Keratinocyte (primary cell): ENCODE measurements at regions not wholly inside any gene's neighbourhood (a gene's known extent, or its start where the extent isn't known, plus 50 kb on each side); places are given as distances from the start of the nearest gene placed in this dataset.

Experiments
- DNase-seq: peaks from one replicate; pipeline ENCODE4 v3.0.0-alpha.2; 2011; ENCODE audit warnings: low read depth, missing footprints, low spot score
- FAIRE-seq: peaks from 2 replicates; lab custom pipeline; 2011; peaks lifted over from hg19 to GRCh38; lab: Jason Lieb, UNC
- H2AFZ ChIP-seq: 2 replicates; pipeline ENCODE4 v1.6.0; 2012; ENCODE audit warnings: low read length, control low read depth, inconsistent platforms; ENCODE audit not compliant: control insufficient read depth
- H3K27ac ChIP-seq: 2 replicates; pipeline ENCODE4 v1.5.1; 2011; ENCODE audit warnings: low read length; ENCODE audit not compliant: control insufficient read depth, insufficient read depth
- H3K27me3 ChIP-seq: 3 replicates; pipeline ENCODE4 v1.6.0; 2011; ENCODE audit warnings: low read length; ENCODE audit not compliant: control insufficient read depth, insufficient read depth; ENCODE audit errors: extremely low read depth
- H3K36me3 ChIP-seq, 2 experiments: 2 replicates in 1 of 2; 3 replicates in 1 of 2; pipeline ENCODE4 v1.5.1; 2011; ENCODE audit warnings: low read length in 2 of 2, mild to moderate bottlenecking in 1 of 2; ENCODE audit not compliant: control insufficient read depth in 2 of 2, insufficient read depth in 2 of 2; ENCODE audit errors: extremely low read depth in 1 of 2
- H3K4me1 ChIP-seq: 3 replicates; pipeline ENCODE4 v1.5.1; 2011; ENCODE audit warnings: low read length; ENCODE audit not compliant: control insufficient read depth, insufficient read depth; ENCODE audit errors: extremely low read depth
- H3K4me2 ChIP-seq: 3 replicates; pipeline ENCODE4 v1.6.0; 2011; ENCODE audit warnings: low read depth, low read length; ENCODE audit not compliant: control insufficient read depth, insufficient read depth; ENCODE audit errors: extremely low read depth
- H3K4me3 ChIP-seq, 3 experiments: fragments of 200-600 bp in 1 of 3; sonication (generic) in 1 of 3; 2 replicates in 2 of 3; 3 replicates in 1 of 3; pipeline ENCODE4 v1.5.1; 2011 to 2016; ENCODE audit warnings: low read length in 3 of 3, mild to moderate bottlenecking in 3 of 3, control low read depth in 2 of 3, inconsistent platforms in 1 of 3, low read depth in 1 of 3, mixed read lengths in 1 of 3, mixed run types in 1 of 3, moderate library complexity in 1 of 3; ENCODE audit not compliant: control insufficient read depth in 2 of 3, insufficient read depth in 2 of 3; ENCODE audit errors: extremely low read depth in 1 of 3
- H3K79me2 ChIP-seq: 2 replicates; pipeline ENCODE4 v1.6.0; 2012; ENCODE audit warnings: low read length; ENCODE audit not compliant: control insufficient read depth, insufficient read depth
- H3K9ac ChIP-seq: 3 replicates; pipeline ENCODE4 v1.6.0; 2011; ENCODE audit warnings: low read length; ENCODE audit not compliant: control insufficient read depth, insufficient read depth; ENCODE audit errors: extremely low read depth
- H3K9me1 ChIP-seq: 3 replicates; pipeline ENCODE4 v1.6.0; 2011; ENCODE audit warnings: low read length; ENCODE audit not compliant: control insufficient read depth, insufficient read depth; ENCODE audit errors: extremely low read depth
- H3K9me3 ChIP-seq: 2 replicates; pipeline ENCODE4 v1.5.1; 2012; ENCODE audit warnings: low read depth, low read length; ENCODE audit not compliant: control insufficient read depth
- H4K20me1 ChIP-seq: 3 replicates; pipeline ENCODE4 v1.6.0; 2011; ENCODE audit warnings: low read length; ENCODE audit not compliant: control insufficient read depth, insufficient read depth; ENCODE audit errors: extremely low read depth
- EZH2 ChIP-seq: IDR thresholded peaks from one replicate; pipeline ENCODE4 v1.6.1; 2012; ENCODE audit warnings: inconsistent platforms, mild to moderate bottlenecking, low read length, moderate library complexity
- dilution Hi-C: fragments of 300-500 bp; cut with MboI; formaldehyde crosslinking; loops from one replicate; pipeline ENCODE4 v1.7.0; 2020; ENCODE audit warnings: low sequenced_read_pairs; ENCODE audit not compliant: extremely low pct_ligation_motif_present
- TF ChIP-seq, protein P1 (sequence below), 3 experiments: IDR thresholded peaks in 1 of 3; conservative IDR thresholded peaks in 1 of 3; optimal IDR thresholded peaks in 1 of 3; 2 replicates in 2 of 3; 3 replicates in 1 of 3; pipeline versions ENCODE3 to v1.5.1; 2011; ENCODE audit warnings: low read length in 3 of 3, mild to moderate bottlenecking in 3 of 3, moderate library complexity in 2 of 3, control low read depth in 1 of 3, inconsistent platforms in 1 of 3; ENCODE audit not compliant: insufficient read depth in 2 of 3; ENCODE audit errors: extremely low read depth in 1 of 3

DNA sequence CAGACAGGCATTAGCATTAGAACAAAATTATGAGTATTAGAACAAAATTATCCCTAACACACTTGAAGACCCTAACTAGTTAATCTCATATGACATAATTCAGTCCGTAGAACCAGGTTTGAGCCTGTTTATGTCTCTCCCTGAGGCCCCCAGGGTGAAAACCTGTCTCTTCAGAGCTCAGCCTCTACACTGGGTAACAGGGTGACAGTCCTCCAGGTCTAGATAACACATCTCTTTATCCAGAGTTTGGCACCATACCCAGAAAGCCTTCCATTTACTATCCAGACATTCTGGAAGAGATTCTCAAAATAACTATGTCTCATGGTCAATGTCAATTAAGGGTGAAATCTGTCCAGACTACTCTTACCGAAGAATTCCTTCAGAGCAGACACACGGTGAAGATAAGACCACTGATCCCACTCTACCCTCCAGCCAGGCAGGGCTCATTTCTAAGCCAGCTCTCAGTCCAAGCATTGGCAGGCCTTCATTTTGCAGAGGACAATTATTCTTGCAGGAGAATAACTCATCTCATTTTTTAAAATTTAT lies 1195.3 kb downstream of the EFNB2 start:
- no peak overlapping the region for H3K27ac ChIP-seq
- H3K9me3 ChIP-seq: no peaks in the 10 kb centered on the region
- no peaks in the 10 kb centered on the region for H4K20me1 ChIP-seq
- H3K79me2 ChIP-seq: no peaks in the 10 kb centered on the region
- TF ChIP-seq EZH2: no peak
- TF ChIP-seq, protein P1, sequence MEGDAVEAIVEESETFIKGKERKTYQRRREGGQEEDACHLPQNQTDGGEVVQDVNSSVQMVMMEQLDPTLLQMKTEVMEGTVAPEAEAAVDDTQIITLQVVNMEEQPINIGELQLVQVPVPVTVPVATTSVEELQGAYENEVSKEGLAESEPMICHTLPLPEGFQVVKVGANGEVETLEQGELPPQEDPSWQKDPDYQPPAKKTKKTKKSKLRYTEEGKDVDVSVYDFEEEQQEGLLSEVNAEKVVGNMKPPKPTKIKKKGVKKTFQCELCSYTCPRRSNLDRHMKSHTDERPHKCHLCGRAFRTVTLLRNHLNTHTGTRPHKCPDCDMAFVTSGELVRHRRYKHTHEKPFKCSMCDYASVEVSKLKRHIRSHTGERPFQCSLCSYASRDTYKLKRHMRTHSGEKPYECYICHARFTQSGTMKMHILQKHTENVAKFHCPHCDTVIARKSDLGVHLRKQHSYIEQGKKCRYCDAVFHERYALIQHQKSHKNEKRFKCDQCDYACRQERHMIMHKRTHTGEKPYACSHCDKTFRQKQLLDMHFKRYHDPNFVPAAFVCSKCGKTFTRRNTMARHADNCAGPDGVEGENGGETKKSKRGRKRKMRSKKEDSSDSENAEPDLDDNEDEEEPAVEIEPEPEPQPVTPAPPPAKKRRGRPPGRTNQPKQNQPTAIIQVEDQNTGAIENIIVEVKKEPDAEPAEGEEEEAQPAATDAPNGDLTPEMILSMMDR (optimal IDR thresholded peaks at IDR 0.05 in 1 of 3, IDR thresholded peaks at IDR 0.05 in 1 of 3, conservative IDR thresholded peaks at IDR 0.05 in 1 of 3; ENCODE audit: extremely low read depth in 1 of 3, insufficient read depth in 2 of 3, low read length in 3 of 3): no peak
- H3K9me1 ChIP-seq: no peaks in the 10 kb centered on the region
- dilution Hi-C loops: no loop called here
- H3K4me3 ChIP-seq: no peak overlapping the region
- H3K9ac ChIP-seq: no peak overlapping the region
- H3K27me3 ChIP-seq: no peaks in the 10 kb centered on the region
- H3K4me2 ChIP-seq: no peak overlapping the region
- FAIRE-seq: no peak
- no peaks in the 10 kb centered on the region for H3K36me3 ChIP-seq
- no peaks in the 10 kb centered on the region for H3K4me1 ChIP-seq
- DNase-seq: no peak
- H2AFZ ChIP-seq: no peak overlapping the region

DNA sequence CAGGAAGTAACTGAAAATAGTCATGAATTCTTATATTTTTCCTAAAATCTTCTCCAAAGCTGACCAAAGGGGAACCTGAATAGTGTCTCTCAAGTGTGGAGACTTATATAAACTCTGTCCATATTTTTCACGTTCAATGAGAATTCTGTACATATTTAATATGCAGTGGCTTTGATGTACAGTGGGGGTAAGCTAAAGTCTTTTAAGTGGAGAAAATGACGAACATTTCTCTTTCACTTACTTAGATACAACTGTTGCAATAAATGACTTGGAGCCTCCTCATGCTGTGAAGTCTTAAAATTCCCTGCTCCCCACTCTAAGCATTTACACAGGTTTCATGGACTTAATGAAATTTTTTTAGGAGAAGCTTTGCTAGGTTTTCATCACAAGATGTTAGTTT lies 1196.7 kb downstream of the EFNB2 start:
- DNase-seq: no peak
- Histone ChIP-seq H3K4me1 (no peaks in the 10 kb centered on the region), H2AFZ (no peak overlapping the region), H3K27me3 (no peaks in the 10 kb centered on the region), H3K36me3 (no peaks in the 10 kb centered on the region), H3K79me2 (no peaks in the 10 kb centered on the region), H3K9me1 (no peaks in the 10 kb centered on the region), H3K4me2 (no peak overlapping the region), H3K9me3 (no peaks in the 10 kb centered on the region), H3K4me3 (no peak overlapping the region), H3K9ac (no peak overlapping the region), H4K20me1 (no peaks in the 10 kb centered on the region), H3K27ac (no peak overlapping the region)
- dilution Hi-C loops: no loop called here
- FAIRE-seq: no peak
- TF ChIP-seq EZH2: no peak
- TF ChIP-seq, protein P1 (optimal IDR thresholded peaks at IDR 0.05 in 1 of 3, IDR thresholded peaks at IDR 0.05 in 1 of 3, conservative IDR thresholded peaks at IDR 0.05 in 1 of 3; ENCODE audit: extremely low read depth in 1 of 3, insufficient read depth in 2 of 3, low read length in 3 of 3): no peak
